M059J (cell line): ENCODE measurements at regions not wholly inside any gene's neighbourhood (a gene's known extent, or its start where the extent isn't known, plus 50 kb on each side); places are given as distances from the start of the nearest gene placed in this dataset.

Source experiments
- DNase-seq: peaks from one replicate; pipeline ENCODE4 v3.0.0-alpha.2; 2012; ENCODE audit warnings: low read depth

DNA sequence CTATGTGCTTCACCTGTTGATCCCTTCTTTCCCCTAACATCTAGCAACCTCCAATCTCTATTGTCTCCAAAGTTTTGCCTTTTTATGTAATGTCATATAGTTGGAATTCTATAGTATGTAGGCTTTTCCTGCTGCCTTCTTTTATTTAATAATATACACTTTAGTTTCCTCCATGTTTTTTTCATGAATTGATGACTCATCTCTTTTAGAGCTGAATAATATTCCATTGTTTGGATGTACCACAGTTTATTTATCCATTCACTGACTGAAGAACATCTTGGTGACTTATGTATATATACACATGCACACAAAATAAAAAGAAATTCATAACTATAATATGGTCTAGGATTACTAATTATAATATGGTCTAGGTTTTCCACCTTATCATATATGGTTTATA, 1314.2 kb downstream of the OTOL1 start:
- DNase-seq = no peak

DNA sequence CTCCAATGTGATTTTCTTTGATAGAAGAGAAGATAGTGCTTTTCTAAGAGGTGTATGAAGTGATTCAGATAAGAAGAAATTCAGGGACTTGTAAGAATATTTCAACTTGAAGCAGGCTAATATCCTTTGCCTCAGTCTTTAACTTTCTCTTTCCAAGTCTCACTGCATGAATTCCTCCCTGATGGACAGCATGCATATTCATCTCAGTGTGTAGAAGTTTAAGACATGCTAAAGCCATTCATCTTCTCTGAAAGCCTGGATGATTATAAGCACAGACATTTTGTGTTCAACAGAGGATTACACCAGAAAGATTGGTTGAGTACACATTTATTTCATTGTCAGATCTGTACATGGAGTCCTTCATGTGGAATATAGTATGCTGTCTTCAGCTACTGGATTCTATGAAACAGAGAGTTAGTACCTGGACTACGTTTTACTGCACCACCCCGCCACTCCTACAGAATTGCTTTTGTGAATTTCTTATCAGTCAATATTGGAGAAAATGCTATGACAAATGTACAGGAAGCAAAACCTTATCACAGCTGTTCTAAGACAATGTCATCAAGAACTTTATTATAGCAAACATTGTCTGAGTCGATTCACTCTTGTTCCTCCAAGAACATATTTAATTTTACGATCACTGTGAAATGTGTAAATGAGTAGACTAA, 1346.1 kb downstream of the OTOL1 start:
- no peak for DNase-seq

DNA sequence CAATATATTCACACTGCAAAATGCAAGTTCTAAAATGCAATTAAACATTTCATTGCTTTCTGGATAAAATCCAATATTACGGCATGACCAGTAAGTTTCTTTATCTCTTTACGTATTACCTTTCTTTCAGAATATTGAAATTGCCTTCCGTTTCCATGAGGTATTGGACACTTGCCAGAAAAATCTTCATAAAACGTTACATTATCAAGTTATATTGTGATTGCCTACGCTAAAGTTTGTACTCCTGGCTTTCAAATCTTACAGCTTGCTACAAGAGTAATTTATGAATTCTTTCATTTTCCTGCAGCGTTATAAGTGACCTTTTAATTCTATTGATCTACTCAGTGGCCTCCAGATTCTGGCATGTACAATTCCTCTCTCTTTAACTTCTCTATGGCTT, 1349.3 kb downstream of the OTOL1 start:
- DNase-seq = no peak

DNA sequence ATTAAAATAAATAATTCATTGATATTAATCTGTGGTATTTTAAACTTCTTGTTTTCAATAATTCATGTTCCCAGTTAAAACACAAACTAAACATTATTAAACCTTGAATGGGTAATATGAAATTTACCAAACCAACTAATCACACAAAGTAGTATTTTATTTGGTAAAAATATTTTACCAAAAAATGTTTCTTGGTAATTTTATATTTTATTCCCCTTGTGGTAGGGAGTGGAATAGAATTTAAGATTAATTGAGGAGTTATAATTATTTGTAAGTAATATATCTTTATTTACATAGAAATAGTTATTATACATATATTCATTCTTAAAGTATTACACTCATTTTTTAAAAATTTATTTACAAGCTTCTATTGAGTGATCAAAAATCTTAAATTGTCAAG, 1350.9 kb downstream of the OTOL1 start:
- no peak for DNase-seq

DNA sequence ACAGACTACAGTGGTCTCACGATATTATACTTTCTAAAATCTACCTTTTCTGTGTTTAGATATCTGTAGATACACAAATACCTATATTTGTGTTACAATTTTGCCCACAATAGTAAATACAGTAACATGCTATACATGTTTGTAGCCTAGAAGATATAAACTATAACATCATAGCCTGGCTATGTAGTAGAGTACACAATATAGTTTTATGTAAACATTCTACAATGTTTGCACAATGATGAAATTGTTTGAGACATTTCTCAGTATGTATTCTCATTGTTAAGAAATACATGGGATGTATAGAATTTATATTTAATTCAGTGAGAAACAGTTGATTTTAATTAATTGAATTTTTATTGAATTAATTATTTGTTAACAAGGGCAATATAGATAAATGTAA, 1367.0 kb downstream of the OTOL1 start:
- DNase-seq = no peak

DNA sequence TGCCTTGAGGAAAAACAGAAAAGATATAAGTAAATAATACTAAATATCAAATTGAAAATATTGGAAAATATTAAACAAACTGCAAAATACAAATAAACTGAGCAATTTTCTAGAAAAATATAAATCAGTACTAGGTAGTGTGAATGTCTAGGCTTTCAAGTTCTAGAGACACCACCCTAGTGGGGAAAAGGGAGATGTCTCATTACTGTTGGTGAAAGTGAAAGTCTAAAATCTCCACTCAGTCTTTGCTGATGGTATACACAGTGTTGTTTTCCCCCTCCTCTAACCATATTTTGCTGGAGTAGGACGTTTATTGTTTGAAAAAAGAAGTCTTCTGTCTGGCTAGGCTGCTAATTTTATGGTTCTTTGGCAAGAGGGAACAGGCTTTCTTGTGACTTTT, 1368.9 kb downstream of the OTOL1 start:
- no peak for DNase-seq

DNA sequence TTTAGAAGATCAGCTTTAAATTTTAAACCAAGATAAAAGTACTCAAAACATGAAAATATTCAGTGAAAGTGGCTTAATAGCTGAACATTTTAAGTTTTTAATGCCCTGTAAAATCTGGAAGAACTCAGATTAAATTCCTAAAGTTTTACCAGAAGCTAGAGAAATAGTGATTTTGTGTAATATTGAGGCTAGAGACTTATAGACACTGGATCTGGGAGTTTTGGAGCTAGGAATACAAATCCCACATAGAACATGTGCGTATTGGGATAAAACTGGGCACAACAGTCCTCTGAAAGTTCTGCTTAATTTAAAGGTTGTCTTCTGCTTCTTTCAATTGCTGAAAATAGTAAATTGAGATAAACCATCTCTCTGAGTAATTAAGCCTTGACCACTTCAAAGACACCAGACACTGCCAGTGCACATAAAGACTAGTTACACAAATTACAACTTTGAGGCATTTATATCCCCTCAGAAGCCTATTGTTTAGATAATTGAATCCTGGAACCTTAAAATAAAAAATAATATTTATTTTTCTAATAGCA, 1382.5 kb downstream of the OTOL1 start:
- DNase-seq = no peak

DNA sequence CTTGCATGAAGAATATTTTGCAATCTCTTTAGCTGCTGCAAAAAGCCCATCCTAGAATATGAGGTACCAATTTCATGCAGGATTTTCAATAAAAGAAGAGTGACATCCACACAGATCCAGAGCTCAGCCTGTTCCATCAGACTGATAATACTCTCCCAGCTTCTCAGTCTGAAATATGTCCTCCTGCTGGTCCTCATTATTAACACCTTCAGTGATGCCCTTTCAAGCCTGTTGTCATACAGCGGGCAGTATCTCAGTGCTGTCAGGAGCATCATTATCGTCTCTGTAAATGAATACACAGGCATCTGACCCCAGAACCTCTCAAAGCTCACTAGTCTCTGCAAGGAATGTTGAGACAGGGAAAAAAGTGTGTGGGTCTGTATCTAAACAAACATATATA, 1387.8 kb downstream of the OTOL1 start:
- no peak for DNase-seq

DNA sequence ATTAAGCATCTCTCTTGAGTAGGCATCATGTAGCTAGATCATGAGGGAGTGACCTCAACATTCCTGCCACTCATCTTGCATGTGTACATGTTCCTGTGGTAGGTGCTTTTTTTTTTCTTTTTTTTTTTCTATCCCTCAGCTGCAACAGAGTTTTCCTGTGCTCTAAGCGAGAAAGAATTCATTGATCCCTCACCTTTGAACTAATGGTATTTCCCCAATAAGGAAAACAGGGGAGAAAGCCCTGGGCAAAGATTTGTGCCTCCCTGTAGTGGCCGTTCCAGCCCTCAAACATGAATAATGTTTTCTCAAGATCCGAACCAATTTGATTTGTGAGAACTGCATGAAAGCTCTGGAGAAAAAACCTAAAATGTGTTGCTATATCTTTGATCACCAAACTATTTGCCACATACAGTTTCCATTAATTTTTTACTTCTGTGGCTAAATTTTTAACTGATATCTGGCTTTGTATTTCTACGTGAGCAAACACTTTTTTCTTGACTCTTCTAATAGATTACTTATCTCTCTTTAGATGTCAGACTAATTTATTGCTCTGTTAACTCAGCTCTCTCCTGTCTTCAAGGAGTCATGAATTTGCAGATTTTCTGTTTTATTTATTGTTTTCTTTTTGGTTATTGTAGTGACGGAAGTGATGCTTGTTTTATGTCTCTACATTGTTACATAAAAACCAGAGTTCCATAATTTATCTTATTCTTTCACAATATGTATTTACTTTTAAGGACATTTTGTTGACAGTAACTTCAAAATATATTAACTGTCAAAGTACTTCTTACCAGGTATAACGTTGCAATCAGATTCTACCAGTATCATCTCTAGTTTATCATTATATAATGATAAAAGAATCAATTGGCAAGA, 1396.5 kb downstream of the OTOL1 start:
- DNase-seq = no peak

DNA sequence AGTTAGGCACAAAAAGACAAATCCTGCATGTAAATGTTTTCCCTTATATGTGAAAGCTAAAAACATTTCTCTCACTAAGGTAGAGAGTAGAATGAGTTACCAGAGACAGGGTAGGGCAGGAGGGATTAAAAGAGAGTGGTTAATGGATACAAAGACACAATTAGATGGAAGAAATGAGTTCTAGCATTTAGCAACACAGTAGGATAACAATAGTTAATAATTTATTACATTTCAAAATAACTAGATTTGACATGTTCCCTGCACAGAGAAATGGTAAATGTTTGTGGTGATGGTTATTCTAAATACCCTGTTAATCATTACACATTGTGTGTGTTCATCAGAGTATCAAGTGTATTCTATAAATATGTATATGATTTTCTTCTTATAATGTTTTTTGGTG, 1400.7 kb downstream of the OTOL1 start:
- no peak for DNase-seq

DNA sequence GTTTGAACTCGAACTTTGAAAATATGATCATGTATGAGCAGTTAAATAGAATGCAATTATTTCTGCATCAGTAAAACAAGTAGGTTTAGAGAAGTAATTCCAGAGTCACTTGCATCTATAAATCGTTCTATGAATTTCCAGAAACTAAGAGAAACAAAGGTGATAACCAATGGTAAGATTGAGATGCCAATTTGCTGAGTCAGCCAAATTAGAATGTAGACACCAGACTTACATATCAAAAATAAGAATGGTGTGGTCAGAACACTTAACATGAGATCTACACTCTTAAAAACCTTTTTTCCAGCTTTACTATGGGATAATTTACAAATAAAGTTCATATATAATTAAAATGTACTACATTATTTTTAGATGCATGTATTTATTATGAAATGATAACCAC, 1435.9 kb downstream of the OTOL1 start:
- no peak for DNase-seq

DNA sequence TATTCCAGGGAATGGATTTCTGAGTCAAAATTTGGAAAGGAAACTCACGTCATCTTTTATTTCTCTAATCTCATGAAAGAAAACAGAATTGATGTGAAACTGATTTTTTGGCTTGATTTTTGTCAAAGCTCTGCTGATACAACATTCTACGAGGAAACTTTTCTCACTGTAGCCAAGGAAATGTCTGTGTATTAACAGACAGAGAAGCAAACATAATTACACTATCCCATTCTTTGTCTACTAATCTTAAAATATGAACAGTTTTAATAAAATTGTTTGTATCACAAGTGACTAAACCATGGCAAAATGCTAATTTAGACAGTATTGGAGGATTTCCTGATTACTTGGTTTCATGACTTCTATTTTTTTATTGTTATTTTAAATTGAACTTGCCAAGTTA, 1437.0 kb downstream of the OTOL1 start:
- DNase-seq = no peak

DNA sequence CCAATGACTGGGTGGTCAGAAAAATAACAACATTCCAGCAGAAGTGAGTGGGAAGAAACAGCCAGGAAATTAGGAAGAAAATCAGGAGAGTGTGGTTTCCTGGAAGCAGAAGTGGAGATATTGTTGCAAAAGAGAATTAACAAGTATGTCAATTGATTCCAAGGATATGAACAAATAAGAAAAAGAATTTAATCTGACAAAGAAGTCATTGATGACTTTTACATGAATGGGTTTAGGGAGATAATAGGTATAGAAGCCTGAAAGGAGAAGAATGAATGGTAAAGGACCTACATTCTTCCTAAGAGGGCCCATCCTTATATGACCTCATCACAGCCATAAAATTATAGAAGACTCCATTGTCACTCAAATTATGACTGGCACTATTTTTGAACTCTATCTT, 1440.1 kb downstream of the OTOL1 start:
- no peak for DNase-seq

DNA sequence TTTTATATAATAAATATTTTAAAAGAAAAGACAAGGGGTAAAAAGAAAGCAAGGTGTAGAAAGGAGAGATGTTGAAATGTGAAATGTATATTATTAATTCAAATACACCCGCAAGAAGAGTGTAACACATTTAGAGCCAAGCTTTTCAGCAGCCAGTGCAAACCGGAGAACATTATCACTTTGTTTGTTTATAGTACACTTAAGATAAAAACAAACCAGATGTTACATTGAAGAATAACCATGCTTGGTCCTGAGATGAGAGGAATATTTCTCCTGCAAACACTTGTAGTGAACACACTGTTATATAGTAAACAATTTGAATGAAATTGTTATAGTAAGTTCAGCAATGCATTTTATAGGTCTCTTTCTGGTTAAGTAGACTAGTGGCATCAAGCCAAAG, 1441.5 kb downstream of the OTOL1 start:
- no peak for DNase-seq

DNA sequence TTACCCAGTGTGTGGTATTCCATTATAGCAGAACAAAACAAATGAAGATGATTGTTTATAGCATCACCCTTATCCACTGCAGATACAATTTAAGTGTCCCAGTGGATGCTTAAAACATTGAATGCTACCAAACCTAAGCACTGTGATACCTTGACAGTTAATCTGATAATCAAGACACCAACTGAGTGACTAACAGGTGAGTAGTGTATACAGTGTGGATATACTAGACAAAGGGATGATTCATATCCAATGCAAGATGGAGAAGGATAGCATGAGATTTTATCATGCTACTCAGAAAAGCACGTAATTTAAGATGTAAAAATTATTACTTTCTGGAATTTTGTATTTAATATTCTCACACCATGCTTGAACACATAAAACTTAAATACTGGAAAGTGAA, 1449.0 kb downstream of the OTOL1 start:
- DNase-seq = peak; percentile 2

DNA sequence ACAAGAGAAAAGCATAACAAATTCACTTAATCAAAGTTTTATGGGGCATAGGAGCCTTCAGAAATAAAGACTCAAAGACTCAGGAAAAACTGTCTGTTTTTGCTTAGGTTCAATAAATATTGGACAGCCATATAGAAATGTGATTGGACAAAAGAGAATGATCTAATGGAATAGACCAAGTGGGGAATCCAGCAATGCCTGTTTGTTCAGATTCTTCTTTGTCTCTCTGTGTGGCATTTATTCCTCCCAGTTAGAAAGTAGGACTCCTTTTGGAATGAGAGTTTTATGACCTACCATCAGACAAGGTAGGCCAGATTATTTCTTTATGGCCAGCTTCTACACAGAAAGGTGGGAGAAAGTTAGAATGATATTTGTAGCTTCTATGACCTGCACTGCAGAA, 1460.1 kb downstream of the OTOL1 start:
- no peak for DNase-seq

DNA sequence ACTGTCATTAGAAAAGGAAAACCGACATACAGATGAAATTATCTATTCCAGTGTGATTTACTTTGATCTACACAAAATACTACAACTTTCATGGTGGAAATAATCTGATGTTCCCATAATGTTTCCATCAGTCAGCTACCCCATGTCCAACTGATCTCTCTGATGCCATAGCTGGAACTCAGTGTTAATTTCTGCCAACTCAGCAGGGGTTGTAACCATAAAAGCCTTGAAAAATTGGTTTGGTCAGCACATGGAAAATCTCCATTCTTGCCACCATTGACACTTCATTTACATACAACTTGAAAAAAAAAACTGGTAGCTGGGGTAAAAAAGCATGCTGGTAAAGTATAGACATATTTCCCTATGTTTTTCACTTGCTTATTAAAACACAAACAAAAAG, 1463.7 kb downstream of the OTOL1 start:
- DNase-seq = no peak

DNA sequence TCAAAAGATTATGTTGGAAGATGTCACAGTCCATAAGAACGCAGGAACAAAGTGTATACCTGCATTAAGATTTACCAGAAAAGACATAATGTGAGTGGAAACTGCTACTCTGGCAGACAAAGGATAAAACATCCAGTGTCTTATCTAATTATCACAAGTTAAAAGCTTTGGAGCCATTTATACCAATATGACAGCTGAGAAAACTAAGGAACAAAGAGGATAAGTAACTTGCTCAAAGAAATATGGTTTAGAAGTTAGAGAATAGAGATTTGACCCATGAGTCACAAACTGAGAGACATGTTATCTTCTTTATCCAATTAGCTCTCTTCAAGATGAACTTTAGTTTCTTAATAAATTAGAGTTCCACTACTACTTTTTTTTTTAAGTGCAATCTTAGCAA, 1473.7 kb downstream of the OTOL1 start:
- no peak for DNase-seq

DNA sequence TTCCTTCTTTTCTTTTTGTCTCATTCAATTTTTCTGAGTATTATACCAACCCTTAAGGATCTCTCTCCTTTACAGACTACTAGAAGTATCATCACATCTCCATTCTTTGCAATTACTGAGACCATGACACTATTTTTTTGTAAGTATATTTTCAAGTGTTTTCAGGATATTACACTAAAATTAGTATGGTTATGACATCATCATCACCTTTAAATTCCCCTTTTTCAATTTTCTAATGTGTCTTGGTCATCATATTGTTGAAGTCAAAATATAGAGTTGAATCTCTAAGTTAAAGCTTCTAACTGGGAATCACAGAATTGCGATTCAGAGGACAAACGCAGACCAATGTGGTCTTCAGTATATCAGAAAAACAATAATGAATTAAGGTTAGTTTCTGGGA, 1475.1 kb downstream of the OTOL1 start:
- no peak for DNase-seq

DNA sequence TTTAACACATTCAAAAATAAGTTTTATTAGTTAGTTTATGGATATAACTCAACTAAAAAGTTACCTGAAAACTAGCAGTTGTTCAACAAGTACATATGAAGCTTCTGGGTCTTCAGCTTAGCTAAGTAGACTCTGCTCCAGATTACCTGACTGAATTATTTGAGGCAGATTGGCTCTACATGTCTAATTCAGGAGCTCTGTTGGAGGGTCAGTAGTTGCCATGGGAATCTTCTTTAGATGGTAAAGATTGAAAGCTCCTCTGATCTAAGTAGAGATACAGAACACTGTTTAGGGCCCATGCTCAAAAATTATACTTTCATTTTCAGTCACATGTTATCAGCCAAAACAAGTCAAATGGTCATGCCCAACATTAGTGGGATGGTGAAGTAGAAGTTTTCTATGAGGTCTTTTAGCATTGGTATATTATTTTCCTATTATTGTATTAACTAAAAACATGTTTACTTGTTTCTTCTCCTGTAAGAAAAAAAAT, 1476.9 kb downstream of the OTOL1 start:
- DNase-seq = peak; percentile 1

DNA sequence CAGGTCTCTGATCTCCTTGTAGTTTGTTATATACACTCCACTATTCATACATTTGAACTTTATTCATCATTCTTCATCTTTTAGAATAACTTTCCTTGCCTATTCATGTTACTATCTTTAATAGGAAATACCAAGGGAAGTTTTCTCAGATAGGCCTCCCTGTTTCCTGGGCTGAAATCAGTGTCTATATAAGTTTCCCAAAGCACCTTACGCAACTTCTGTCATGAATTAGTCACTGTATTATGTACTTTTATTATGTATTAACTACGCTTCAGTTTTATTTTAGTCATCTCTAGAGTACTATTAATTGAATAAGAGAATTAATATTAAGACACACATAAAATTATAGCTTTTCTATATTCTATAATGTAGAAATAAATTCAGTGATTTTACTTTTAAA, 1481.5 kb downstream of the OTOL1 start:
- no peak for DNase-seq

DNA sequence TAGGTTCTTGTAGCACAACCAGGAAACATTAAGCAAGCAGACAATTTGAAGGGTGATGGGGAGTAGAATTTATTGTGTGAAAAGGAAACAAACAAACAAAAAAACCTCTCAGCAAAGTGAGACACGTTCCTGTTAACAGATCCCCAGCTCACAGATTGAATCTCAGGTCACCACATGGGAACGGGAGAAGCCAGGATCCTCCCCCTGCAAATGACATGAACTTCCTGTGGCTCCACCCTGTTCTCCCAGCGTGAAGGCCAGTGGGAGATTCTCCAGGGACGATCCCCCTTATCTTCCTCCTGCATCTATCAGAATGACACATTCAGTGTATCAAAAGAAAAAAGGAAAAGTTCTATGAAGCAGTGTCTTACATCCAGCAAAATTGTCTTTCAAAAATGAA, 1488.1 kb downstream of the OTOL1 start:
- peak; percentile 27 for DNase-seq
